WI38 (cell line): ENCODE measurements at regions not wholly inside any gene's neighbourhood (a gene's known extent, or its start where the extent isn't known, plus 50 kb on each side); places are given as distances from the start of the nearest gene placed in this dataset.

Source experiments
- H3K4me3 ChIP-seq: 2 replicates; pipeline ENCODE4 v1.5.1; 2011; ENCODE audit warnings: low read depth, mild to moderate bottlenecking, control low read depth, low read length
- CTCF ChIP-seq: IDR thresholded peaks from 2 replicates; pipeline ENCODE4 v1.5.1; 2012; ENCODE audit warnings: low read depth, mild to moderate bottlenecking, control low read depth, low read length

GRCh38 chr13:97809576-97809975 lies 143.9 kb upstream of the IPO5 start:
- H3K4me3 ChIP-seq, result no peak overlapping the region
- TF ChIP-seq CTCF, result no peak

GRCh38 chr13:97810152-97810551 lies 143.3 kb upstream of the IPO5 start:
- TF ChIP-seq CTCF, result no peak
- no peak overlapping the region for H3K4me3 ChIP-seq

GRCh38 chr13:97822377-97822776 lies 131.1 kb upstream of the IPO5 start:
- no peak for TF ChIP-seq CTCF
- no peak overlapping the region for H3K4me3 ChIP-seq

GRCh38 chr13:97826421-97827012 lies 127.0 kb upstream of the IPO5 start:
- 0 out of 2 replicates have a peak overlapping the region, but pooled peaks have one; percentile 4 for H3K4me3 ChIP-seq
- no peak for TF ChIP-seq CTCF

GRCh38 chr13:97834250-97834649 lies 119.2 kb upstream of the IPO5 start:
- H3K4me3 ChIP-seq, result no peak overlapping the region
- TF ChIP-seq CTCF, result no peak

GRCh38 chr13:97843189-97843588 lies 110.3 kb upstream of the IPO5 start:
- TF ChIP-seq CTCF, result no peak
- H3K4me3 ChIP-seq, result no peak overlapping the region

- H3K4me3 ChIP-seq, result no peak overlapping the region
- TF ChIP-seq CTCF, result no peak
Observed at GRCh38 chr13:97844151-97844550, 109.3 kb upstream of the IPO5 start.
